ENCODE measurements at regions not wholly inside any gene's neighbourhood (a gene's known extent, or its start where the extent isn't known, plus 50 kb on each side); places are given as distances from the start of the nearest gene placed in this dataset.

- Histone ChIP-seq H3K36me3 (no peaks in the 10 kb centered on the region), H3K4me3 (no peak overlapping the region), H3K27ac (no peak overlapping the region), H3K4me1 (no peaks in the 10 kb centered on the region), H3K27me3 (peaks cover 0 to 61% (median 17%) of the 10 kb centered on the region in 9 donors), H3K9me3 (peaks cover 0 to 3% (median 0%) of the 10 kb centered on the region in 12 donors)
- ATAC-seq (no peak), DNase-seq (no peak)
- intact Hi-C loops (cut with DNase I): no loop called here
- WGBS, 4 donors: 68 to 80% (median 77%) methylated on average over 10 to 11 of the region's 11 CpGs
- TF ChIP-seq CTCF (IDR thresholded peaks at IDR 0.05): no peak
- TF ChIP-seq POLR2A (IDR thresholded peaks at IDR 0.05): no peak
Measured at GRCh38 chr13:111541345-111541744, 220.9 kb downstream of the TEX29 start.

- Histone ChIP-seq H3K4me1 (no peaks in the 10 kb centered on the region), H3K36me3 (no peaks in the 10 kb centered on the region), H3K27ac (no peak overlapping the region), H3K9me3 (peaks cover 0 to 3% (median 0%) of the 10 kb centered on the region in 12 donors), H3K4me3 (no peak overlapping the region), H3K27me3 (peaks cover 0 to 56% (median 12%) of the 10 kb centered on the region in 9 donors)
- intact Hi-C loops (cut with DNase I): no loop called here
- DNase-seq: no peak
- TF ChIP-seq POLR2A (IDR thresholded peaks at IDR 0.05) (no peak), CTCF (IDR thresholded peaks at IDR 0.05) (no peak)
- WGBS, 4 donors: 70 to 75% (median 73%) methylated on average over 15 of the region's 15 CpGs
- ATAC-seq: no peak
Measured at GRCh38 chr13:111541752-111542529, 221.5 kb downstream of the TEX29 start.

- Histone ChIP-seq H3K4me3 (no peak overlapping the region), H3K27ac (no peak overlapping the region), H3K9me3 (peaks cover 0 to 3% (median 0%) of the 10 kb centered on the region in 12 donors), H3K27me3 (peaks cover 0 to 48% (median 9%) of the 10 kb centered on the region in 9 donors), H3K4me1 (no peaks in the 10 kb centered on the region), H3K36me3 (no peaks in the 10 kb centered on the region)
- ATAC-seq (no peak), DNase-seq (no peak)
- TF ChIP-seq POLR2A (IDR thresholded peaks at IDR 0.05) (no peak), CTCF (IDR thresholded peaks at IDR 0.05) (no peak)
- intact Hi-C loops (cut with DNase I): no loop called here
- 72 to 79% (median 78%) methylated on average over 14 of the region's 14 CpGs for WGBS, 4 donors
Measured at GRCh38 chr13:111542530-111543341, 222.3 kb downstream of the TEX29 start.
